Left renal pelvis (tissue), 4 donors: ENCODE measurements at regions not wholly inside any gene's neighbourhood (a gene's known extent, or its start where the extent isn't known, plus 50 kb on each side); places are given as distances from the start of the nearest gene placed in this dataset.

Experiments used
- DNase-seq, 4 donors: peaks; one replicate each; pipeline ENCODE4 v3.0.0-alpha.2; 2013; ENCODE audit warnings: low read depth in 4 of 4, low spot score in 3 of 4

GRCh38 chr6:78565997-78566396 lies 301.4 kb upstream of the IRAK1BP1 start:
- no peak for DNase-seq

DNA sequence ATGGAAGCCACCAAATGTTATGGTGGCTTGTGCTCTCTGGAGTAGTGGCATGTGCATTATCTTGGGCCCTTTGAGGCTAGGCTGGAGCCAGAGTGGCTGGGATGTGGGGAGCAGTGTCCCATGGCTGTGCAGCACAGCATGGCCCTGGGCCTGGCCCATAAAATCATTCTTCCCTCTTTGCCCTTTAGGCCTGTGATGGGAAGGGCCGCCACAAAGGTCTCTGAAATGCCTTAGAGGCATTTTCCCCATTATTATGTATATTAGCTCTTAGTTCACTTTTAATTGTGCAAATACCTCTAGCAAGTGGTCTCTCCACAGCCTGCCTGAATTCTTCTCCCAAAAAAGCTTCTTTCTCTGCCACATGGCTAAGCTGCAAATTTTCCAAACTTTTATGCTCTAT lies 297.3 kb upstream of the IRAK1BP1 start:
- DNase-seq = no peak

- DNase-seq = no peak
These were observed 289.8 kb upstream of the IRAK1BP1 start for GRCh38 chr6:78577585-78577984.

DNA sequence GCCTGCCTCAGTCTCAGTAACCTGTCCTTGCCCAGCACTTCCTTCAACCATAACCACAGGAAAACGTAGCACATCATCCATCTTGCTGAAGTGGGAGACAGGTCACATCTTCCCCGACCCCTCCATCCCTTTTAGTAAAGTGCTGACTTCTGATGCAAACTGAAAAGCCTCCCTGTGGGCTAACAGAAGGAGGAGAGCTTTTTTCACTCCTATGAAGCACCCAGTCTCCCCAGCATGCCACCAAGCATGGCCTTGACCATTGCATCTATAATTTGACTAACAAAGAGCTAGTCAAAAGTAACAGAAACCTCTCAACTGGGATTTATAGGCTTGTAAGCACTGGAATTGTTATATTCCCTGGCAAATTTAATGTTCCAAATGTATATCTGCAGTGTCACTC lies 288.9 kb upstream of the IRAK1BP1 start:
- DNase-seq = no peak

DNA sequence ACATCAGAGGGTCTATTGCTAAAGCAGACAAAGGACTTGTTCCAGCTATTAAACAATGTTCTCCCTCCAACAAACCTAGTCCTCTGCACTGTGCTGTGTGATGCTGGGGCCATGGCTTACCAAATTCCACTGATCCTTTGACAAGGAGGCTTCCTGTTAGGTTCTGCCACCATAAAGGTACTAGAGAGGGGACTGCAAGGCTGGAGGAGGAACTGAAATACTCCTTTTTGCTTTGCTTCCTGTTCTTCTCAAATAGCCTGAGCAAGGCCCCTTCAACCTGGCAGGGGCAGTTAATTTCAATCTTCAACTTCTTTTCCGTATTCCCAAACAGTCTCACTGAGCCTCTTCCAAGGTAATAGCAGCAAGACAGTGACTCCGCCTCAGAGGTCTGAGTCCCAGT lies 286.4 kb upstream of the IRAK1BP1 start:
- DNase-seq = no peak

GRCh38 chr6:78583079-78583478 lies 284.3 kb upstream of the IRAK1BP1 start:
- DNase-seq = no peak

DNA sequence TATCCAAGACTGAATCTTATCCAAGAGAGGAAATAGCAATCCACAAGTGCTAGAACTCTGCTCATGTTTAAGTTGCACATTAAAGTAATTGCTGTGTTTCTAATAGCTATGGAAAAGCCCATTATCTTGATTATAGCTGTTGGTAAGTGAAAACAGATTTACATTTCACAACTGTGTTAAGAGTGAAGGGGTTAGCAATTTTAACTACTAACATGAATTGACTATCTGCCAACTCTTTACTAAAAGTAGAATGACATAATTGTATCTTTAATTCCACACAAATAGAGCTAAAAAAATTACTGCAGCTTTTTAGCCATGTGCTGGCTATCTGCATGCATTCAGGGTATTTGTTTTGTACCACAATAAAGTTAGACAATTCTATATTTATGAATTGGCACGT lies 277.9 kb upstream of the IRAK1BP1 start:
- no peak for DNase-seq

DNA sequence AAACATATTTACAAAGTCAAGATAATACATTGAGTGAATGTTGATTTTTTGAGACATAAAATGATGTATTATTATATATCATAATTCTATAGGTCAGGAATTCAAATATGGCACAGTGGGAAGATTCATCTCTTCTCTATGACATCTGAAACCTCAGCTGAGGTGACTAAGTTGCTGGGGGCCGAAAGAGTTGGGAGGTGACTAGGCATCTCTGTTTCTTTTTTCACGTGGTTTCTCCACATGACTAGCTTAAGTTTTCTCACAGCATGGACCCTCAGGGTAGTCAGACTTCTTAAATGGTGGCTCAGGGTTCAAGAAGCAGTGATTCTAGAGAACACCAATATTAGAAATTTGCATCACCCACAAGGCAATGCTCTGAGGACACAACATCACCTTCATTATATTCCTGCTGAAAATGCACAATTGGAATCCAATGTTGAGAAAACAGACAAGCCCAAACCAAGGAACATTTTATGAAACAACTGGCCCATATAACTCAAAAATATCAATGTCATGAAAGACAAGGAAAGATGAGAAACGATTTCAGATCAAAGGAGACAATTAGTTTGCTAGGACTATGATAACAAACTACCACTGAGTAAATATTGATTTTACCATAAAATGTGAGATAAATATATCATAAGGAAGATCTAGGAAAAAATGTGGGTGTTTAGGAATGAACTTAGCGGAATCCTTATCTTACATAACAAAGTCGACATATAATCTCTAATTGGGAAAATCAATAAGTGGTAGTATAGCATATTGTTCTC lies 273.3 kb upstream of the IRAK1BP1 start:
- DNase-seq = no peak

DNA sequence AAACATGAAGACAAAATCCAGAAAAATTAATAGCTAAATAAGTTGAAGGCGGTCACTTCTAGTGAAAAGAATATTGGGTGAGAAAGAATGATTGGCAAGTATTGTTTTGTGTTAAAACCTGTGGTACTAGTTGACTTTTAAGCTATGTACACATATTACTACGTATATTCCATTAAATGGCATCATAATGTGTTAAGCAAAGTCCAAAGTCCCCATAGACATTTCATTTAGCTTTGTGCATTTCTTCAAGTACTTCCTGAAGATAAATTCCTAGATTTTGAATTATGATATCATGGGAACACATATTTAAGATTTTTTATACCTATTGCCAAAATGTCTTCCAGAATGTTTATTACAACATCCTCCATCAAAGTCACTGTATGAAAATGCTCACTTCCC lies 272.7 kb upstream of the IRAK1BP1 start:
- no peak for DNase-seq

DNA sequence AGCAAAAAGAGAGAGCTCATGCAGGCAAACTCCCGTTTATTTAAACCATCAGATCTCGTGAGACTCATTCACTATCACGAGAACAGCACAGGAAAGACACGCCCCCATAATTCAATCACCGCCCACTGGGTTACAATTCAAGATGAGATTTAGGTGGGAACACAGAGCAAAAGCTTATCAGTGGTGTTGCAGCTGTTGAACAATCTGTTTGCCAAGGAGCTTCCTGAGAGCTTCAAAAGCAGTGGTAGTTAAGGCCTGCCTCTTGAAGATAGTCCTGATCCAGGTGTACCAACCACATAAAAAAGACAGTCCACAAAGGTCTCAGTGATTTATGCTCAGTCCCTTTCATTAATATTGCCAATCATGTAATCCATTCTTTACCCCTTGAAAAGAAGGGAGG lies 269.4 kb upstream of the IRAK1BP1 start:
- no peak for DNase-seq

GRCh38 chr6:78598966-78599365 lies 268.4 kb upstream of the IRAK1BP1 start:
- DNase-seq = no peak

DNA sequence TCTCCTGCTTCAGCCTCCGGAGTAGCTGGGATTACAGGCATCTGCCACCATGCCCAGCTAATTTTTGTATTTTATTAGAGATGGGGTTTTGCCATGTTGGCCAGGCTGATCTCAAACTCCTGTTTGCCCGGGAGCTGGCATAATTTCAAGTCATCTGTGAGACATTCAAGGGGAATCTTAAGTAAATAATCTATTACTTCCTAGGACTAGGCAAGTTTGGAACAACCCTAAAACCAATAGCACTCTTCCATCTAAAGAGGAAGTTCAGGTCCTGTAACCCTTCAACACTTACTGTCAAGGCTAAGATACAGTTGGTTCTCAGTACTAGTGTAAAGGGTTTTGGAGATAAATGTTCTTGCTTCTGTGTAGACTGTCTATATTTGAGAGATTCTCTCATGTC lies 267.8 kb upstream of the IRAK1BP1 start:
- DNase-seq = no peak

DNA sequence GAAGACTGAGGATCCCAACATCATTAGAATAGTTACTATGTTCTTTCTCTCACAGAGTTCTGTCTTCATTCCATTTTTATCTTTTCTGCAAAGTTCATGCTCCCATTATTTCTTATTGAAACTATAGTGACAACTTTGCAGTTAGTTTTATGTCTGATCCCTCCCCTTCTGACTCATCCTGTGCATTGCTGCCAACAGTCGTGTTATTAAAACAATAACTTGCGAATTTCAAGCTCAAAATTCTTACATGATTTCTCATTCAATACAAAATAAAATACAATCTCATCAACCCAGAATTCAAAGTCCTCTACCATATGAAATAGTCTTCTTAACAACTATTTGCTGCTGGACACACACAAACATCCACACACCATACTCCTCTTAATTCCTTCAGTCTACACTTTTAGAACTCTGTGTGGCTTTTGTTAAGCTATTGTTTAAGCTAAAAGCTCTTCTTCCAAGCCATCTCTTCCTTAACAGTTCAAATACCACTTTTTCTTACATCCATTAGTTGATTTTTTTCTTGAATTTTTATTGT lies 261.4 kb upstream of the IRAK1BP1 start:
- DNase-seq = no peak

GRCh38 chr6:78607189-78607588 lies 260.2 kb upstream of the IRAK1BP1 start:
- no peak for DNase-seq

- DNase-seq = no peak
These were observed 256.2 kb upstream of the IRAK1BP1 start for GRCh38 chr6:78611102-78611620.

- no peak for DNase-seq
These were observed 255.4 kb upstream of the IRAK1BP1 start for GRCh38 chr6:78611886-78612480.

- no peak for DNase-seq
These were observed 252.4 kb upstream of the IRAK1BP1 start for GRCh38 chr6:78614961-78615360.

GRCh38 chr6:78615430-78615904 lies 251.9 kb upstream of the IRAK1BP1 start:
- no peak for DNase-seq

DNA sequence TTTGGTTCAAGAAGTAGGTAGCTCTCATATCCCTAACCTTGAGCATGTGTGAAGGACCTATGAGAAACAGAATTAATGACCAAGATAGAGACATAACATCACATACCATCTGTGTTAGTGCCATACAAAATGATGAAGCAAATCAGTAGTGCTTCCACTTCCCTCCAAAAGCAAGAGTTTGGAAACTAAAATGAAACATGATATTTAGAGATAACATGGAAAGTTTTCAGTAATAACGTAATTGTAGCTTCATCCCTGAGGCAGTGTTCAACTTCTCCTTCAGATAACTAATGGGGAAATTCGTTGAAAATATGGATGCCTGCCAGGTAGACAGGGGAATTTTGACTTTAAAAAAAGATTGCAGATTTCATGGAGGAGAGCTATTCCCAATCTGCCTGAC lies 248.4 kb upstream of the IRAK1BP1 start:
- no peak for DNase-seq

DNA sequence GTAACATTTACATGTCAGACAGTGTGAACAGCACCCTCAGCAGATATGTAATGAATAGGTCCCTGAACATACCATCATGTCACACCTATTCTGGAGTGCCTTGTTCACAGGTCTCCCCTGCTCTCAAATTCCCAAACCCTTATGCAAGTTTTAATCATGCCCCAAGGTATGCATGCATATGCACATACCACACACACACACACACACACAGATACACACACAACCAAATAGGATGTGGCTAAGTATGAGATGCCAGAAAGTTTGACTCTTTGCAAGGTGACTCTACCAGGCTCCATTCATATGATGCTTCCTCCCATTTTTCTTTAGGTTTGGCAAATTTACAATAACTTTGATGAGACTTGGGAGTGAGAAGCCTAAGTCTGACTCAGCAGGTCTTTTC lies 243.8 kb upstream of the IRAK1BP1 start:
- DNase-seq = no peak

DNA sequence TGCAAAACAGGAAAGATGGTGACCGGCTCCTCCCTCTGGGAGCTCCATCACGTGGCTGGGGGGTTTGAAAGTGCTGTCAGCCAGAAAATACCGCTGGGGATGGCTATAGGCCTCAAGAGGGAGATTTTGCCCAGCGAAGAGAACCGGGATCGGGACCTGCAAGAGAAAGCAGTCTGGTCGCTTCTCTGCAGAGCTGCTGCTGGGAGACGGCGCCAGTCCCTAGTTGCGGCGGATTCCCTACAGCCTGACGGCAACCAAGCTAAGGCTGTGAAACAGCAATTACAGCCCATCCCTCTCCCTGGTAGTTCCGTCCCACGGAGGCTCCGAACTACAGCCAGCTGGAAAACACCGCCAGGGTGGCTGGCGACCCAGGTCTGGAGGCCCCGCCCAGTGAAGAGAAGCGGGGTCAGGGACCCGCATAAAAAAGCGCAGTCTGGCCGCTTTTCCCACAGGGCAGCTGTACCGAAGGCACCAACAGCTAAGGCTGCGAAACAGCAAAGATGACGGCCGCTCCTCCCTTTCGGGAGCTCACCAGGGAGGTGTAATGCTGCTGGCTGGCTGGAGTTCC lies 238.1 kb upstream of the IRAK1BP1 start:
- peak in 1 of 4 donors; percentile 6 for DNase-seq

DNA sequence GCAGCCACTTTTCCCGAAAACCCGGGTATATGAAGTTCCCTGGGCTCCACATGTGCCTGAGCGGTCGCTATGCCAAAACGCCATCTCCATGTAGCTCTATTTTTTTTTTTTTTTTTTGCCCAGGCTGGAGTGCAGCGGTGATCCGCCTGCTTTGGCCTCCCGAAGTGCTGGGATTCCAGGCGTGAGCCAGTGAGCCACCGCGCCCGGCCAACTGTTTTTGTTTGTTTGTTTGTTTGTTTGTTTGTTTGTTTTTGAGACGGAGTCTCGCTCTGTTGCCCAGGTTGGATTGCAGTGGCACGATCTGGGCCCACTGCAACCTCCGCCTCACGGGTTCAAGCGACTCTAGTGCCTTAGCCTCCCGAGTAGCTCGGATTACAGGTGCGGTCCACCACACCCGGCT lies 237.5 kb upstream of the IRAK1BP1 start:
- no peak for DNase-seq
